K562 (cell line): ENCODE measurements at regions not wholly inside any gene's neighbourhood (a gene's known extent, or its start where the extent isn't known, plus 50 kb on each side); places are given as distances from the start of the nearest gene placed in this dataset.

Source experiments
- CBX5 ChIP-seq: IDR thresholded peaks from 2 replicates; pipeline ENCODE4 v1.6.1; 2014; ENCODE audit warnings: low read depth, borderline replicate concordance
- TF ChIP-seq, protein P1 (sequence below), 3 experiments: IDR thresholded peaks in 2 of 3; conservative IDR thresholded peaks in 1 of 3; 2 replicates each; pipeline ENCODE4 v1.5.1; 2011 to 2012; ENCODE audit warnings: low read length in 3 of 3, mild to moderate bottlenecking in 3 of 3, control low read depth in 2 of 3, improper control_type of control experiment in 1 of 3, inconsistent platforms in 1 of 3, low read depth in 1 of 3, mixed read lengths in 1 of 3, moderate library complexity in 1 of 3; ENCODE audit not compliant: insufficient read depth in 2 of 3

DNA sequence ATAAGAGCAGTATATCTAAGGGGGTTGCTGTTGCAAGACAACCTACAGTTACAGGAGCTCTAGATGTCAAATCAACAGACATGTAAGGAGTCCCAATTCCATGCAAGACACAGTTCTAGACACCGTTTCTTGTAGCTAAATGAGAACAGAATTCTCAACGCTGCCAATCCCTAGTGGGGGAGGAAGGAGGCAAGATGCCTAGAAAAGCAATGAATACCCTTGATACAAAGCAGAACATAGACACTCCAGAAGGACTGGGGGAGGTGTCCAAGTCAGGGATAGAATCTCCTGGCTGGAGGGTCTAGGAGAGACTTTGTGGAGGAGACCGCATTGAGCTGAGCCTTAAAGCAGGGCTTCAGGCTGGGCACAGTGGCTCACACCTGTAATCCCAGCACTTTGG, 280.2 kb downstream of the BUD13 start:
- TF ChIP-seq, protein P1, sequence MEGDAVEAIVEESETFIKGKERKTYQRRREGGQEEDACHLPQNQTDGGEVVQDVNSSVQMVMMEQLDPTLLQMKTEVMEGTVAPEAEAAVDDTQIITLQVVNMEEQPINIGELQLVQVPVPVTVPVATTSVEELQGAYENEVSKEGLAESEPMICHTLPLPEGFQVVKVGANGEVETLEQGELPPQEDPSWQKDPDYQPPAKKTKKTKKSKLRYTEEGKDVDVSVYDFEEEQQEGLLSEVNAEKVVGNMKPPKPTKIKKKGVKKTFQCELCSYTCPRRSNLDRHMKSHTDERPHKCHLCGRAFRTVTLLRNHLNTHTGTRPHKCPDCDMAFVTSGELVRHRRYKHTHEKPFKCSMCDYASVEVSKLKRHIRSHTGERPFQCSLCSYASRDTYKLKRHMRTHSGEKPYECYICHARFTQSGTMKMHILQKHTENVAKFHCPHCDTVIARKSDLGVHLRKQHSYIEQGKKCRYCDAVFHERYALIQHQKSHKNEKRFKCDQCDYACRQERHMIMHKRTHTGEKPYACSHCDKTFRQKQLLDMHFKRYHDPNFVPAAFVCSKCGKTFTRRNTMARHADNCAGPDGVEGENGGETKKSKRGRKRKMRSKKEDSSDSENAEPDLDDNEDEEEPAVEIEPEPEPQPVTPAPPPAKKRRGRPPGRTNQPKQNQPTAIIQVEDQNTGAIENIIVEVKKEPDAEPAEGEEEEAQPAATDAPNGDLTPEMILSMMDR (IDR thresholded peaks at IDR 0.05 in 2 of 3, conservative IDR thresholded peaks at IDR 0.05 in 1 of 3; ENCODE audit: insufficient read depth in 2 of 3, low read depth in 1 of 3, low read length in 3 of 3): no peak
- TF ChIP-seq CBX5: no peak
